HG03196 (cell line): ENCODE measurements at regions not wholly inside any gene's neighbourhood (a gene's known extent, or its start where the extent isn't known, plus 50 kb on each side); places are given as distances from the start of the nearest gene placed in this dataset.

Source experiments
- ATAC-seq: cut with Tn5 transposase; IDR thresholded peaks from one replicate; pipeline ENCODE4 v1.9.1; 2021; ENCODE audit not compliant: unreplicated experiment

DNA sequence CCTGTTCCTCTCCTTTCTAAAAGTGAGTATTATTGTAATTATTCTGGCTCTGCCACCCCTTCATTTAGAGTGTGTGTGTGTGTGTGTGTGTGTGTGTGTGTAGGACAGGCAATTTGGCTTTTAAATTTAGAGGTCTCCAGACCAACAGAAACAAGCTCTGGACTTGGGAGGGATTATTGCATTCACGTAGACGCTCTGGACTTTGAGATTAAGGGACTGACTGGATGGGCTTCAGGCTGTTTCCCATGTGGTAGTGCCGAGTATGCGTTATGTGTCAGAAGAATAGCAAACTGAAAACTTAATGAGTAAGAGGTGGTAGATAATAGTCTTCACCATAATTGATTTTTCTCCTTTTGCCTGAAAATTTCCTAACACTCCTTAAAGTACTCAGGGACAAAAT, 281.9 kb downstream of the USP25 start:
- no peak for ATAC-seq

DNA sequence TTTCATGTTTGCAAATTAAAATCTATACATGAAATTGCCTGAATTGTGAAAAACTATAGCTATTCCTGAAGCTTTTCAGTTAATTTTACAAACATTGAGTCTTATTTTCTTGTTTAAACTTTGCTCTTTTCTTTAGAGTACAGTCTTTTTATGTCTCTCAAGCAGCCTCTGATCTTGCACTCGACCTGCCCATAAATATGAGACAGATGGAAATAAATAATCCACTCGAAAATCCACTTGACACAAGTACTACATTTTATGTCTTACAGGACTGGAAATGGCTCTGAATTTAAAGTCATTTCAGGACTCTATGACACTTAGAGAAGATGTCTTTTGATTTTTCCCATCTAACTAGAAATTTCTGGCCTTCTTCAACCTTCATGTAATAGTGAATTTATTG, 283.8 kb downstream of the USP25 start:
- no peak for ATAC-seq

DNA sequence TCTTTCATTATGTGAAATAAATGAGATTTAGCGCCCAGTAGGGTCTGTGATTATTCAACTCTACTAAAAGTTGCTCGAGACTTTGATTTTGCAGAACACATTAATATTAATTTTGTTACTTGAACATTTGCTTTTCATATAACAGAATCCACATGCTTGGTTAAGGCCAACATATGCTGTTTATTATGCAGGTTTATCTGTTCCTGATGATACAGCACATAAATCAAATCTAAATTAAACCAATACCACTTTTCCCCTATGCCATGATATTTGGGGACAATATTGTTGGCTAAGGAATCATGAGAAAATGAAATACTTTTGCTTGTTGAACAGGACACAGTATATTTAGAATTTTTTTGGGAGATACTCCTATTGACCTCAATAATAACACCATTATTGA, 291.1 kb downstream of the USP25 start:
- no peak for ATAC-seq

DNA sequence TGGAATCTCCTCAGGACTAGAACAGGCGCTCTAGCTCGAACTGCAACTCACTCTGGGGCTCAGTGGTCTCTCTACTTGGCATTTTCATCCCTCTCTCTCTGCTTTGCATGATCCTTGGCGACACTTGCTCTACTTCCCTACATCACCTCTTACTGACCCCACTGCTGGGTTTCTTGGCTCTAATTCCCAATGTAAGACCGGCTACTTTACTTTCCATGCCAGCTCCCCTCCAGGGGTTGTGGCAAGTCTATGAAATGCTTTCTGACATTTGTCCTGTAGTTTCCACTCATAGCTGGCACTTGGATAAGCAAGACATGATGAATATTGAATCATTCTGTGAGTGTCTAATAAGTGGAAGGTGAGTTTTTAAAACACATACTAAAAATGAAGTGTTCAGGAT, 292.3 kb downstream of the USP25 start:
- no peak for ATAC-seq

DNA sequence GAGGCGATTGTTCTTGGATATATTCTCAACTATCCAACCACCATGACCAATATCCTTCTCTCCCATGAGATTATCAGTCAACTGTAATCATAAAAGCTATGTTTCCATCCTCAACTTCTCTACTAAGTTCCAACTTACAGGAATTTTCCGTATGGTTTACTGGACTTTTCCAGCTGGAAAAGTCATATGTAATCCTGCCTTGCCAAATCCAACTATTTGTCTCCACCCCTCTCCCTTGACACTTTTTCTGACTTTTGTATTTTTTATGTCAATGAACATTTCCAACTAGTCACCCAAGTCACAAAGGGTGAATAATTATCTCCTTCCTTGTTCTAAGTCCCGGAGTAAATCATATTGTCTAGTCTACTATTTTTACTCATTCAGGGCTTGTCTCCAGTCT, 293.1 kb downstream of the USP25 start:
- ATAC-seq: no peak

DNA sequence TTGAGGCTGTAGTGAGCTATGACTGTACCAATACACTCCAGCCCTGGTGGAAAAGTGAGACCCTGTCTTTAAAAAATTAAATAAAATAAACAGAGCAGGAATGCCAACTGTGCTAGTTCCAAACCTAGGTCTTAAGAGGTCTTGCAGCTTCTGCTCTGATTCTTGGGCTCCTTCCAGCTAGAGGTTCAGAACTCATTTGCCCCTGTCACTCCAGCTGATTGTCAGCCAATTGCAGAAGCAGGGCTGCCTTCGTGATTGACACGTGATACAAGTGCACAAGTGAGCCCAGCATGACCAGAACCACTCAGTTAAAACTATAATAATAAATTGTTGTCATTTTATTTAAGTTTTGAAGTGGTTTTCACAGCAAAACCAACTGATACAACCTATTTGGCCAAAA, 298.4 kb downstream of the USP25 start:
- ATAC-seq: no peak

DNA sequence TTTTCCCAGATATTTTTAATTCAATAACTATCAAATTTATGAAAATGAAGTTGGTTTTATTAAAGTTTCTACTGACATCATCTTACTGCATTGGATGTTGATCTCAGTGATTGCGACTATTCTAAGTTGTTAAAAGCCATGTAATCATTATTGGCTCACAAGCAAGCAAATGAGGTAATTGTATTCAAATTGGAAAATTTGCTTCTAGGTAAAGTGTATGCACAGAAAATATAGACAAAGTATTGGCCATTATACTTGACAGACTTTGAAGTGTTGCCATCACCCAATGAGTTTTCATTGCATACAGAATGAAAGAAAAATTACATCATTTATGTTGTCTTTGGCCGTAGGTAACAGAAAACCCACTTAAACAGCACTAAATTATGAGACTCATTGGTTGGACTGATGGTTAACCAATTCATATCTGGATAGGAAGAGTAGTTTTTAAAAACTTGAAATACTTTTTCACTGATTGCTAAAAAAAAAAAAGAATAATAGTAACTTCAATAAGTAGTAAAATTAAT, 299.2 kb downstream of the USP25 start:
- no peak for ATAC-seq

DNA sequence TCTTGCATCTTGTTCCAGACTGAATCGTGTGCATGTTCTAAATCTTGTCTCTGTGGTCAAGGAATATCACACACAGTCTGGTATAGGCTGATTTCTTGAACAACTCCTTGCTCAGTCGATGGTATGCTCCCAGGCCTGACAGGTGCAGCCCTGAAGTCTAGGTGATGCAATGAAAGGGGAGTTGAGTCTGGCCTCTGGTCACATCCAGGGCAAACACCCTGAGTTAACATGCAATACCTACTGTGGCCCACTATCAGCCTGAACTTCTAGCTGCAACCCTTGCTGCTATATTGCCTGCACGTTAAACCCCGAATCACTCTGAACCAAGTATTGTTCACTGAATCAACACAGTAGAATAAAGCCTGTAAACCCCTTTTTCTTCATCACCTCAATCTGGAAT, 303.4 kb downstream of the USP25 start:
- no peak for ATAC-seq

DNA sequence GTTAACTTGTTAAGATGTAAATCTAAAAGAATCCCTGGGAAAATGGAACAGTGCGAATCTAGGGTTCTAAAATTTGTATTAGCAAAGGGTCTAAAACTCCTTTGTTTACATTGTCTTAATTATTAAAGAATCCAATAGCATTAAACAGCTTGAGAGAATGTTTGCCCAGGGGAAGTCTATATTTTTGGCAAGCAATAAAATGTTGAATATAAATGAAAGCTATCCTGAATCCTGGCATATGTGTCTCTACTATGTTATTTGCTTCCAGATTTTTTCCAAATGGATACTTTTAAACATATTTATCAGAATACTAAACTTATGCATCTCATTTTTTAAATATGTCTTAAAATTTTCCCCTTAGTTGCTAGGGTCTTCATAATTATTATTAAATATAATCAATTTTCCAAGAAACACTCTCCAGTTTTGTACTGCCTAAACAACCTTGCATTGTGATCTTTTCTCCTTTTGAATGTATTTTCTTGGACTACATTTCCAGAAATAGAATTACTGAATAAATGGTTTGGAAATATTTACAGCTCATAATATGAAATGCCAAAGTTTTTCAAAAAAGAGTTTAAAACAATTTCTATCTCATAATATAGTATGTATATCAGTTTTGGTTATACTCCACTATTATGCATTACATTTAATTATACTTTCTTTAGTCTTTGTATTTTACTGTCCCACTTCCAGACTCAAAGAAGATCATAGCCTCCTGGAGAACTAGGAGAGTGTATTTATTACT, 304.8 kb downstream of the USP25 start:
- ATAC-seq: no peak

DNA sequence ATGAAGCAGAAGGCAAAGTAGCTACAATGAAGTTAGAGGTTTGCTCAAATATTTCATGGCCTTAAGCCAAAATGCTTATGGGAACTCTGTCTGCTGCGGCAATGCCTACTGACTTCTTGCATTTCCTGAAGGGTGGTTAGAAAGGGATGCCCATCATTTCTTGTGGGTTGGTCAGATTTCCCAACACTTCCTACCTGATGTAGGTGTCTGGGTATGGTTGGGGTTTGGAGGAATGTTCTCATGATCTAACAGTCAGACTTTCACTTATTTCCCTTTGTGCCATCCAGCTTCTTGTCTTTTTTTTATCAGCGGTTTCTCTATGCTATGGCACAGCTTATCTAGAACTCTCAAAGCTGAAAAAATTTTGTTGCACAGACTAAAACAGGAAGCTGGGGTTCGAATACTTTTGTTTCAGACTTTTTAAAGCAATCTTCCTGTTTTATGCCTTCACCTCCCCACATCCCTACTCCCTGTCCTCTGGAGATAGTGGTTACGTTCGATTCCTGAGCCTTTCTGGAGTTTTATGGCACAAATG, 307.7 kb downstream of the USP25 start:
- ATAC-seq: no peak

DNA sequence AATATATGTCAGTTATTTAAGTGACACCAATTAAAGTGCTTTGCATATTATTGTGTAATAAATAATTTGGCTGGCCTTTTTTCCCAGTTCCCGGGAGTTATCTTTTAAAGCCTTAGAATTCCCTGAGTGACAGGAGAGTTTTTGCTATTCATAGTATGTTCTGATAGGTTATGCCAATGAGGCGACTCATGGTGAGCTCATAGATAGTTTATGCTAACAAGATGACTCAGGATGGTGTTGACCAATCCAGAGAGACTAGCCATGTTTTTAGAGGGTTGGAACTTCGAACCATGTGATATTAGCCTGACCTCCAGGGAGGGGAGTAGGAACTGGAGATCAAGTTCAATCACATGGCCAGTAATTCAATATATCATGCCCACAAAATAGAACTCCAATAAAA, 310.8 kb downstream of the USP25 start:
- ATAC-seq: no peak

DNA sequence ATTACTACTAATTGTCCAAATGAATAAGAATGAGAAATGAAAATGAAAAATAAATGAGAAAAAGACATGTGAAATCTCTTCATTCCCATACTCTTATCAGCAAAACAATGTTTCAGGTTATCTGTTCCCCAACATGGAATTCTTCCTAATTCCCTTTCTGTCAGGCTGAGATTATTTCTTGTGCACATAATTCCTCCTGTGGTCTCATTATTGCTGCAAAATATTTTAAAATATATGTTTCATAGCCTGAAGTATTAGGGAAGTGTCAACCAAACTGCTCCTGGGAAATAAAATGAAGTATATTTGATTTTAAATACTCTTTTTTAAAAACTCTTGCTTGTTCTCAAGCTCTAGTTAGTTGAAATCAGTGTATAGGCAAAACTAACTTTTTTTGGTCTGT, 314.9 kb downstream of the USP25 start:
- no peak for ATAC-seq

DNA sequence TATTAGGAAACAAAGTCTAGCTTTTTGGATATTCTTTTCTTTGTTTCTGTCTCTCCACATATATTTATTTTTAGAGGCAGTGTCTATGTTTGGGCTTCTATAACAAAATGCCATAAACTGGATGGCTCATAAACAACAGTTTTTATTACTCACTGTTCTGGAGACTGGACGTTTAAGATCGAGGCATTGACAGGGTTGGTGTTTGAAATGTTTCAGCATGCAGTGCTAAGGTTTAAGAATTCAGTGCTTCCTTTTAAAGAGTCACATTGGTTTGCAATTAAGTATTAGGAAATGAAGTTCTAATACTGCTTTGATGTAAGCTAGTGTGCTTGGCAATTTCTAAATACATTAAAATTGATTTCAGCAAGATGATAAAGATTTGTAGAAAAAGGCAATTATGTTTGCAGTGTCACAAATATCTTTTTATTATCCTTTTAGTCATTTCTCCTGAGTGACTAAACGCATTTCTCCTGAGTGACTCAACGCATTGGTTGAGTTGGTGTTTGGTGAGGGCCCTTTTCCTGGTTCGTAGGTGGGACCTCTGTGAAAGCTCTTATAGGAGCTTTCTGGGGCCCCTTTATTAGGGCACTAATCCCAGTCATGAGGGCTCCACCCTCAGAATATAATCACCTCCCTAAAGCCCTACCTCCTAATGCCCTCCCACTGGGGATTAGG, 317.0 kb downstream of the USP25 start:
- ATAC-seq: no peak

DNA sequence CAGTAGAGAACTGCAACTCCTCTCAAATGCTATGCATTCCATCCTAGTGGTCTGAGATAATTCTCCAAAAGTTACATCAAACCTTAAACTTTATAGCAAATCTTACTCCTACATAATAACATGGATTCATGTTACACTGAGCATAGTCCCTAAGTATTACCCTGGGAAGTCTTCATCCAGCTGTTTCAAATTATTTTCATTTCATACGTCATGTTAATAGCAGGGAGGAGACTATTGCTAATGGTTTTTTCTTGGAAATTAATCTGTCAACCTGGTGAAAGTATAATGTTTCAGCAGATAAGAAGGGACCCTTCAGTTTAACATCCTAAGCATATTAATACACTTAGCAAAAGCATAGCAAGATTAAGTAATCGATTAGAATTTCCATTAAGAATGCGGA, 318.1 kb downstream of the USP25 start:
- ATAC-seq: no peak

DNA sequence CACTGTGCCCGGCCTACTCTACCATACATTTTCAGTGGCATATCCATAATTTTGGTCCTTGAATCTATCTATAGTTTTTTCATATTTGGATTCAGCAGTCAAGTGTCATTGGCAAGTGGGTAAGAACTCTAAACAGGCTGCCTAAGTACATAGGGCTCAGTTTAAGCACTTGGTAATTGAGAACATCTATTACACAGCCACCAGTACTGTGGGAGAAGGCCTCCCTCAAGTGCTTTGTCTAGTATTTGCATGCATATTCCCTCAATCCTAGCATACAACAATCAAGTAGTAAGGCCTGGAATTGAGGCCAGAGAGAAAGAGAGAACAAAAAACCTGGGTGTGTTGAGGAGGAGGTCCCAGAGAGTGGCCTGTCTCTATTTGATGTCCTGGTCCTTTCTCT, 325.2 kb downstream of the USP25 start:
- ATAC-seq: no peak

DNA sequence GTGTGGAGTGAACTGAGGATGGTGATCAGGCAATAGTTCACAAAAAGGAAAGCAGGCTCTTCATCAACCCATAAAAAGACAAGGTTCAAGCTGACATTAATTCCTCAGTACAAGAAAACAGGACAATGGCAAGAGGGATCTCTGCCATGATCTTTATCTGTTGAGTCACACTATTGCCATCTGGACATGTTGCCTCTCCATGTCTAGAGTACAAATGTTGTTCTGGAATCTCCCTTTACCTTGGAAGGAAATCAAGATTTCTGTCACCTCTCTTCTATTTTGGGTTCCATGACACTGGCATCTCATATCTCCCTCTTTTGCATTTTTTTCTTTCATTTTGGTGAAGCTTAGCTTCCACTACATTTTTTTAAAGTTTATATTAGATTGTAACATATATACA, 329.1 kb downstream of the USP25 start:
- no peak for ATAC-seq

DNA sequence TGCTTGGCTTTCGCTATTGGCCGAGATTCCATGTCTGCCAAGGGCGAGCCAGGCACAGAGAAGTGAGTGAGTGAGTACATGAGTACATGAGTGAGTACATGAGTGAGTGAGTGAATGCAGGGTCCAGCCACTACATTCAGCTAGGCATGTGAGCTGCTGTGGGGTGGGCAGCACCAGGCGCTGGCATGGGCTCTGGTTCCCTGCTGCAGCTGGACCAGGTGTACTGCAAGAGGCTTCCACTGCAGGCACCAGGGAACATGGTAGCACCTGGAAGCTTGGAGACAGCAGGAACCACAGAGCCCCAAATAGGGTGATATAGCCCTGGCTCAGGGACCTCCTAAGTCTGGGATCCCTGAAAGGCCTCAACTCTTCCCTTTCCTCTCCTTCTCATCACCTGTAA, 330.2 kb downstream of the USP25 start:
- ATAC-seq: no peak

DNA sequence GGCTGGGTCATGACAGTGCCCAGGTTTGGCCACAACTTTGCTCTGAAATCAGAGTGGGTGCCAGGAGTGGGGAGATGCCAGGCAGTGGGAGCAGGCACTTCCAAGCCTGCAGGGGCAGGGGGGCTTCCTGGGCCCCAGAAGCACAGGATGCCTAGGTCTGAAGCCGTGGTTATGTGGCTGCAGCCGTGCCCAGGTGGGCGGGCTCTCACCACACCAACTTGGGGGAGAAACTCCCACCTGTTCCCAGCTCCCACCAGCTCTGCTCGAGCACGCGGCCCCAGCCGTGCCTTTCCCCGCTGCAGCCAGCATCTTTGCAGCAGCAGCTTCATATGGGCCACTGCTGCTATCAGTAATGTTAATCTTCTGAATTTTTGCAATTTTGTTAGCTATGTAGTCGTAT, 331.4 kb downstream of the USP25 start:
- ATAC-seq: no peak

DNA sequence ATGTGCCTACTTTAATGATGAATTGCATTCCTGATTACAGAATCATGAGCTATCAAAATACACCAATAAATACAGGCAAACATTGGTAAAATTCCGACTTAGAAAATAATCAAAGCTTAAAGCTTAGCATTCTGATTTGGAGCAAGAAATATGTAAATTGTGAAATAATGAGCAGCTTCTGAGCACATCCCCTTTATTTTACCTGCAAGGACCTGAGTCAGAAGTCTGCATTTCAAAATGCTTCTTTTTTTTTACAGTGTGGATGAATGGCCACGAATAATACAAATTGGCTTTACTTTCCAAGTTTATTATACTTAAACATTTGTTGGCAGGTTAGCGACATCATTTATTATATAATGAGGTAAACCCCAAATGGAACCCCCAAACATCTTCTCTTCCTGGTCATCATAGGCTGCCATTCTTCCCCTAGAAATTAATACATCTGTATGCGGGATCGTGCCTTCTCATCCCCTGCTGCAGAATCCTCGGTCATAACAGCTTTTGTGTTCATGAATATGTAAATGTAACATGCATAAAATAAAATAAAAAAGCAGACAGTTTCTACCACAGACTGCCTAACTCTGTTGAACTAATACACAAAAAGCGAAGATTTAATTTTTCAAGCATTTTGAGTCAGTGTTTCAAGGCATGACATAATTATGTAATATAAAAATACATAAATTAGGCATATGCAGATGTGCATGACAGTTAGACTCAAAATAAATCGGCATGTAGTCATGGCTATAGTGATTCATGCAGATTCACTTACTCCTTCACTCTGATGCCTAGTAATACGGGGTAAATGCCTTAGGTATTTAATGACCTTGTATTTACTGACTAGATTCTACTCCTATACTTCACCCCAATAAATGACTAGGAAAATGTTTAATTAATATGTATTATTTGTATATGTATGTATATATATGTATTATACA, 339.7 kb downstream of the USP25 start:
- ATAC-seq: no peak

DNA sequence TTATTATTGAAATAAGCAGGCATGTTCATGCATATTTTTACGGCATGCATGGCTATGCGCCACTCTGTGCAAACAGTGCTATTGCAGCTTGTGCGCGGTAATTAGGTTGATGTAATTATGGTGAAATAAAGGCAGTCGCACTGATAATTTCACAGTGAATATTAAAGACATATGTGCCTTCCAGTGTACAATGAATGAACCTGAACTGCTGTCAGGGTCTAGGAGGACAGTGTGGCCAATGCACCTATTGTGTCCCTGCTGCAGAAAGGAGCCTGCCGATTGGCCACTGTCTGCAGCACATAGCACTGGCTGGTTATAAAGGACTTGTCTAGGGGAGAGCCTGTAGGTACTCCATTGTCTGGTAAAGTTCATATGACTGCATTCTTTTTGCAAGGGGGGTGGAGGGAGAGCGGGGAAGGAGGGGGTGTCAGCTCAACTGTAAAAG, 340.4 kb downstream of the USP25 start:
- no peak for ATAC-seq

DNA sequence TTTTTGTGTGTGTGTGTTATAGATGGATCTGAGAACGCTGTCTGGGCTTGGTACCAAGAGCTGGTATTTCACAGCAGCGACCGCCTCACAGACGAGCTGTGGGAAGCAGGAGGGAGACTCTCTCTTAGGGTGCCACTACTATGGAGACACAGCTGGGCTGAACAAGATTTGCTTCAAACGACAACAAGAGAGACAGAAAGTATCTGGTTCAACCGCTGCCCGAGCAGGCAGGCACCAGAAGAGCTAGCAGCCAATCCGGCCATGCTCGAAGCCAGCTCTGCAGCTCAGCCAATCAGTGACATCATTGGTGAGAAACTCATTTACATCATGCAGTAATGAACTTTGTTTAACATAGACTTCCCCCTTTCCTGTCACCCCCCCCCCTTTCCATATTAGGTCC, 341.3 kb downstream of the USP25 start:
- no peak for ATAC-seq
